A673 (cell line): ENCODE measurements at regions not wholly inside any gene's neighbourhood (a gene's known extent, or its start where the extent isn't known, plus 50 kb on each side); places are given as distances from the start of the nearest gene placed in this dataset.

ENCODE experiments used
- EZH2 ChIP-seq: fragments of 200-600 bp; sonication (generic); IDR thresholded peaks from 2 replicates; pipeline ENCODE4 v1.6.1; 2017; ENCODE audit warnings: borderline replicate concordance, low read depth, mild to moderate bottlenecking, mixed read lengths, antibody characterized with exemption, low read length; ENCODE audit not compliant: poor library complexity, severe bottlenecking
- TF ChIP-seq, protein P1 (sequence below): fragments of 300-800, 200-600 bp; sonication (generic); conservative IDR thresholded peaks from 2 replicates; pipeline ENCODE4 v1.5.1; 2017; ENCODE audit warnings: low read depth, mild to moderate bottlenecking, antibody characterized with exemption, low read length, moderate library complexity, mixed read lengths

- TF ChIP-seq, protein P1, sequence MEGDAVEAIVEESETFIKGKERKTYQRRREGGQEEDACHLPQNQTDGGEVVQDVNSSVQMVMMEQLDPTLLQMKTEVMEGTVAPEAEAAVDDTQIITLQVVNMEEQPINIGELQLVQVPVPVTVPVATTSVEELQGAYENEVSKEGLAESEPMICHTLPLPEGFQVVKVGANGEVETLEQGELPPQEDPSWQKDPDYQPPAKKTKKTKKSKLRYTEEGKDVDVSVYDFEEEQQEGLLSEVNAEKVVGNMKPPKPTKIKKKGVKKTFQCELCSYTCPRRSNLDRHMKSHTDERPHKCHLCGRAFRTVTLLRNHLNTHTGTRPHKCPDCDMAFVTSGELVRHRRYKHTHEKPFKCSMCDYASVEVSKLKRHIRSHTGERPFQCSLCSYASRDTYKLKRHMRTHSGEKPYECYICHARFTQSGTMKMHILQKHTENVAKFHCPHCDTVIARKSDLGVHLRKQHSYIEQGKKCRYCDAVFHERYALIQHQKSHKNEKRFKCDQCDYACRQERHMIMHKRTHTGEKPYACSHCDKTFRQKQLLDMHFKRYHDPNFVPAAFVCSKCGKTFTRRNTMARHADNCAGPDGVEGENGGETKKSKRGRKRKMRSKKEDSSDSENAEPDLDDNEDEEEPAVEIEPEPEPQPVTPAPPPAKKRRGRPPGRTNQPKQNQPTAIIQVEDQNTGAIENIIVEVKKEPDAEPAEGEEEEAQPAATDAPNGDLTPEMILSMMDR: no peak
- no peak for TF ChIP-seq EZH2
These were observed 363.5 kb downstream of the CDH9 start for GRCh38 chr5:26674846-26675245.
